ENCODE measurements at regions not wholly inside any gene's neighbourhood (a gene's known extent, or its start where the extent isn't known, plus 50 kb on each side); places are given as distances from the start of the nearest gene placed in this dataset.

DNA sequence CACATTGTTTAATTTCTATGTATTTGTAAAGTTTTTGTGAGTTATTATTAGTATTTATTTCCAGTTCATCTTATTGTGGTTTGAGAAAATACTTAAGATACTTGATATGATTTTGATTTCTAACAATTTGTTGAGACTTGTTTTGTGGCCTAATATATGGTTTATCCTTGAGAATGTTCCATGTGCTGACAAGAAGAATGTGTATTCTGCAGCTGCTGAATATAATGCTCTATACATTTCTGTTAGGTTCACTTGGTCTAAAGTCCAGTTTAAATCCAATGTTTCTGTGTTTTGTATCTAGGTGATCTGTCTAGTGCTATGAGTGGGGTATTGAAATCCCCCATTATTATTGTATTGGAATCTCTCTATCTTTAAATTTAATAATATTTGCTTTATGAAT lies 201.3 kb downstream of the FSIP2 start:
- TF ChIP-seq CTCF (IDR thresholded peaks at IDR 0.05) (no peak), EP300 (IDR thresholded peaks at IDR 0.05) (no peak), POLR2A (IDR thresholded peaks at IDR 0.05) (no peak)
